HepG2 (cell line): ENCODE measurements at regions not wholly inside any gene's neighbourhood (a gene's known extent, or its start where the extent isn't known, plus 50 kb on each side); places are given as distances from the start of the nearest gene placed in this dataset.

Experiments used
- ATAC-seq: fragments of 200-7000 bp; cut with Tn5 transposase; 3 replicates; pipeline ENCODE4 v1.9.1; 2020; ENCODE audit warnings: mild to moderate bottlenecking, moderate library complexity
- BruUV-seq: library from RNA; stranded (reverse); fragments of 400-500 nt; replicated peaks from 2 replicates; lab custom pipeline; 2021; lab: Mats Ljungman, UMichigan
- CTCF ChIA-PET: fragments of 300-600 bp; formaldehyde crosslinking; extraction: SDS; loops from one replicate; lab custom pipeline; 2021; ENCODE audit warnings: low total read pairs, inconsistent platforms, low intra/inter-chr PET ratio; lab: Yijun Ruan, JAX
- POLR2A ChIA-PET: fragments of 350-600 bp; sonication (Branson Sonifier 250); formaldehyde crosslinking; loops from one replicate; lab custom pipeline; 2020; ENCODE audit warnings: antibody characterized with exemption, inconsistent platforms; lab: Yijun Ruan, JAX
- DNase-seq: peaks from one replicate; pipeline ENCODE4 v3.0.0-alpha.2; 2015; ENCODE audit warnings: low spot score
- FAIRE-seq: peaks from 3 replicates; lab custom pipeline; 2011; peaks lifted over from hg19 to GRCh38; lab: Jason Lieb, UNC
- H2AFZ ChIP-seq: one replicate; pipeline ENCODE4 v1.6.1; 2011; ENCODE audit warnings: low read length, inconsistent platforms
- H3K27ac ChIP-seq: fragments of 300-600 bp; 3 replicates; pipeline ENCODE4 v1.8.0; 2011; ENCODE audit warnings: mixed run types, mild to moderate bottlenecking, mixed read lengths, low read length, inconsistent platforms; ENCODE audit not compliant: insufficient read depth; ENCODE audit errors: extremely low read length
- H3K27me3 ChIP-seq, 2 experiments: fragments of 200-600 bp in 1 of 2; 2 replicates in 1 of 2; 3 replicates in 1 of 2; pipeline versions ENCODE4 v1.6.0 to v1.8.0; 2011; ENCODE audit warnings: low read length in 2 of 2, mild to moderate bottlenecking in 2 of 2, moderate library complexity in 2 of 2, inconsistent platforms in 1 of 2; ENCODE audit not compliant: insufficient read depth in 2 of 2, control insufficient read depth in 1 of 2
- H3K36me3 ChIP-seq, 2 experiments: fragments of 200-600 bp in 1 of 2; replicated peaks in 1 of 2; 2 replicates in 1 of 2; 3 replicates in 1 of 2; pipeline versions ENCODE4 v1.5.1 to v1.8.0; 2011; ENCODE audit warnings: low read length in 2 of 2, inconsistent platforms in 1 of 2; ENCODE audit not compliant: insufficient read depth in 2 of 2, control insufficient read depth in 1 of 2
- H3K4me1 ChIP-seq: 2 replicates; pipeline ENCODE4 v1.5.1; 2012; ENCODE audit warnings: low read length, inconsistent platforms; ENCODE audit not compliant: insufficient read depth
- H3K4me2 ChIP-seq: 2 replicates; pipeline ENCODE4 v1.6.0; 2011; ENCODE audit warnings: low read depth, low read length, inconsistent platforms
- H3K4me3 ChIP-seq, 3 experiments: fragments of 200-600 bp in 1 of 3; sonication (generic), shearing (Covaris generic) in 1 of 3; replicated peaks in 1 of 3; 2 replicates each; pipeline ENCODE4 v1.5.1; 2011 to 2016; ENCODE audit warnings: low read length in 3 of 3, inconsistent platforms in 2 of 3, low read depth in 2 of 3, mild to moderate bottlenecking in 2 of 3, control low read depth in 1 of 3, mixed read lengths in 1 of 3; ENCODE audit not compliant: insufficient read depth in 1 of 3
- H3K79me2 ChIP-seq: one replicate; pipeline ENCODE4 v1.6.1; 2011; ENCODE audit warnings: low read length, inconsistent platforms; ENCODE audit not compliant: insufficient read depth
- H3K9ac ChIP-seq: 2 replicates; pipeline ENCODE4 v1.6.0; 2011; ENCODE audit warnings: mild to moderate bottlenecking, low read depth, low read length, inconsistent platforms; ENCODE audit not compliant: insufficient read depth
- H3K9me3 ChIP-seq: 2 replicates; pipeline ENCODE4 v1.5.1; 2012; ENCODE audit warnings: mild to moderate bottlenecking, low read length
- H4K20me1 ChIP-seq: 2 replicates; pipeline ENCODE4 v1.6.0; 2011; ENCODE audit warnings: inconsistent platforms, mild to moderate bottlenecking, low read length, moderate library complexity; ENCODE audit not compliant: insufficient read depth
- EP300 ChIP-seq, 3 experiments: sonication (generic) in 1 of 3; formaldehyde crosslinking in 1 of 3; IDR thresholded peaks; 2 replicates each; pipeline versions ENCODE4 v1.5.1 to v1.6.1; 2011 to 2020; ENCODE audit warnings: low read depth in 2 of 3, low read length in 2 of 3, borderline replicate concordance in 1 of 3, improper control_type of control experiment in 1 of 3, mild to moderate bottlenecking in 1 of 3, missing genetic modification reagents in 1 of 3, moderate library complexity in 1 of 3
- FOXP1 ChIP-seq, 2 experiments: fragments of 450-650 bp in 1 of 2; IDR thresholded peaks; 2 replicates each; pipeline ENCODE4 v1.6.1; 2017 to 2018; ENCODE audit warnings: antibody characterized with exemption in 1 of 2
- NFKB2 ChIP-seq: sonication (generic); formaldehyde crosslinking; IDR thresholded peaks from 2 replicates; pipeline ENCODE4 v1.4.0; 2020; ENCODE audit warnings: missing genetic modification reagents, borderline replicate concordance
- PLRG1 ChIP-seq: fragments of 450-650 bp; conservative IDR thresholded peaks from 2 replicates; pipeline ENCODE4 v1.6.1; 2016
- ZNF660 ChIP-seq: sonication (generic); formaldehyde crosslinking; IDR thresholded peaks from 2 replicates; pipeline ENCODE4 v1.5.1; 2020; ENCODE audit warnings: mild to moderate bottlenecking, low read depth, missing genetic modification reagents, borderline replicate concordance
- ZNF678 ChIP-seq: sonication (generic); formaldehyde crosslinking; IDR thresholded peaks from 2 replicates; pipeline ENCODE4 v1.4.0; 2020; ENCODE audit warnings: mild to moderate bottlenecking, missing genetic modification reagents
- whole genome bisulfite sequencing: methylation state at CpG from one replicate; pipeline ENCODE4 v1.1.6; 2017; ENCODE audit warnings: low lambda C conversion rate; 5-methylcytosine and 5-hydroxymethylcytosine counted together
- in situ Hi-C: cut with HindIII; loops from 2 replicates; pipeline ENCODE4 v1.10.0; 2017; ENCODE audit warnings: low pct_unique_long_range_greater_than_20kb; ENCODE audit not compliant: extremely low pct_ligation_motif_present
- intact Hi-C: fragments of 100-400 bp; cut with micrococcal nuclease; formaldehyde crosslinking; loops from one replicate; pipeline ENCODE4 v1.10.0; 2022; ENCODE audit not compliant: unreplicated experiment
- TF ChIP-seq, protein P1 (sequence below): sonication (generic); formaldehyde crosslinking; IDR thresholded peaks from 2 replicates; pipeline ENCODE4 v1.4.0; 2020; ENCODE audit warnings: mild to moderate bottlenecking, missing genetic modification reagents, borderline replicate concordance
- TF ChIP-seq, protein P2 (sequence below), 2 experiments: IDR thresholded peaks; 2 replicates each; pipeline ENCODE4 v1.6.1; 2011 to 2012; ENCODE audit warnings: low read length in 2 of 2, borderline replicate concordance in 1 of 2, low read depth in 1 of 2, mild to moderate bottlenecking in 1 of 2, moderate library complexity in 1 of 2
- TF ChIP-seq, protein P3 (sequence below): sonication (generic); formaldehyde crosslinking; IDR thresholded peaks from 2 replicates; pipeline ENCODE4 v1.9.0; 2021; ENCODE audit warnings: missing genetic modification reagents, borderline replicate concordance

DNA sequence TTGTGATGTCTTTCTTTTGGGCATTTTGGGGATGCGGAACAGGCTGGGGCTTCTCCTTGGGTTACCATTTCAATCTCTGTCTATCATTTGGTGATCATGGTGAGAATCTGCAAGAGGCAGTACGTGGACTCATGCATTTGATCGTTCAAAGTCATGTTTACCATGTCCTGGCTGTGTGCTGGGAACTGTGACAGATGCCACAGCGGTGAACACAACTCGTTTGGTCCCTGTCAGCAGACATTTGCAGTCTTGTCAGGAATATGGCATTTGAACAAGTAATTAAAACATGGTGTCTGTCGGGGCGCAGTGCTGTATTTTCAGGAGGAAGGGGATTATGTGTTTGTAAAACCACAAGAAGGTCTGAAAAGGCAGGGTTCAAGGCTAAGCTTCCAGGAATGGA is 103.3 kb upstream of the IGSF21 start:
- Histone ChIP-seq H3K9me3 (no peaks in the 10 kb centered on the region), H4K20me1 (no peaks in the 10 kb centered on the region), H3K4me2 (no peak overlapping the region), H3K36me3 (no peaks in the 10 kb centered on the region), H3K4me1 (no peaks in the 10 kb centered on the region), H3K4me3 (no peak overlapping the region), H3K9ac (no peak overlapping the region), H3K27ac (no peak overlapping the region), H2AFZ (no peak overlapping the region), H3K27me3 (peaks cover 0 to 13% of the 10 kb centered on the region in 2 experiments; a peak in 2 of 5 replicates), H3K79me2 (no peaks in the 10 kb centered on the region)
- ChIA-PET POLR2A (no interaction called here), CTCF (no interaction called here)
- ATAC-seq (no peak), FAIRE-seq (no peak), DNase-seq (no peak)
- in situ Hi-C loops (no loop called here), intact Hi-C loops (no loop called here)
- no TSS peak for BruUV-seq
- no peak for TF ChIP-seq ZNF678
- TF ChIP-seq FOXP1 (IDR thresholded peaks at IDR 0.05): no peak
- TF ChIP-seq FOXP1 (CRISPR knock-in tag; IDR thresholded peaks at IDR 0.05): no peak
- TF ChIP-seq, protein P1, sequence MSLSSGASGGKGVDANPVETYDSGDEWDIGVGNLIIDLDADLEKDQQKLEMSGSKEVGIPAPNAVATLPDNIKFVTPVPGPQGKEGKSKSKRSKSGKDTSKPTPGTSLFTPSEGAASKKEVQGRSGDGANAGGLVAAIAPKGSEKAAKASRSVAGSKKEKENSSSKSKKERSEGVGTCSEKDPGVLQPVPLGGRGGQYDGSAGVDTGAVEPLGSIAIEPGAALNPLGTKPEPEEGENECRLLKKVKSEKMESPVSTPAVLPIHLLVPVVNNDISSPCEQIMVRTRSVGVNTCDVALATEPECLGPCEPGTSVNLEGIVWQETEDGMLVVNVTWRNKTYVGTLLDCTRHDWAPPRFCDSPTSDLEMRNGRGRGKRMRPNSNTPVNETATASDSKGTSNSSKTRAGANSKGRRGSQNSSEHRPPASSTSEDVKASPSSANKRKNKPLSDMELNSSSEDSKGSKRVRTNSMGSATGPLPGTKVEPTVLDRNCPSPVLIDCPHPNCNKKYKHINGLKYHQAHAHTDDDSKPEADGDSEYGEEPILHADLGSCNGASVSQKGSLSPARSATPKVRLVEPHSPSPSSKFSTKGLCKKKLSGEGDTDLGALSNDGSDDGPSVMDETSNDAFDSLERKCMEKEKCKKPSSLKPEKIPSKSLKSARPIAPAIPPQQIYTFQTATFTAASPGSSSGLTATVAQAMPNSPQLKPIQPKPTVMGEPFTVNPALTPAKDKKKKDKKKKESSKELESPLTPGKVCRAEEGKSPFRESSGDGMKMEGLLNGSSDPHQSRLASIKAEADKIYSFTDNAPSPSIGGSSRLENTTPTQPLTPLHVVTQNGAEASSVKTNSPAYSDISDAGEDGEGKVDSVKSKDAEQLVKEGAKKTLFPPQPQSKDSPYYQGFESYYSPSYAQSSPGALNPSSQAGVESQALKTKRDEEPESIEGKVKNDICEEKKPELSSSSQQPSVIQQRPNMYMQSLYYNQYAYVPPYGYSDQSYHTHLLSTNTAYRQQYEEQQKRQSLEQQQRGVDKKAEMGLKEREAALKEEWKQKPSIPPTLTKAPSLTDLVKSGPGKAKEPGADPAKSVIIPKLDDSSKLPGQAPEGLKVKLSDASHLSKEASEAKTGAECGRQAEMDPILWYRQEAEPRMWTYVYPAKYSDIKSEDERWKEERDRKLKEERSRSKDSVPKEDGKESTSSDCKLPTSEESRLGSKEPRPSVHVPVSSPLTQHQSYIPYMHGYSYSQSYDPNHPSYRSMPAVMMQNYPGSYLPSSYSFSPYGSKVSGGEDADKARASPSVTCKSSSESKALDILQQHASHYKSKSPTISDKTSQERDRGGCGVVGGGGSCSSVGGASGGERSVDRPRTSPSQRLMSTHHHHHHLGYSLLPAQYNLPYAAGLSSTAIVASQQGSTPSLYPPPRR: no peak
- no peak for TF ChIP-seq PLRG1
- no peak for TF ChIP-seq EP300 (IDR thresholded peaks at IDR 0.05; ENCODE audit: low read depth in 2 of 2, low read length in 2 of 2)
- TF ChIP-seq EP300 (CRISPR knock-in tag; IDR thresholded peaks at IDR 0.05; ENCODE audit: borderline replicate concordance): no peak
- TF ChIP-seq NFKB2 (CRISPR knock-in tag): no peak
- TF ChIP-seq, protein P2, sequence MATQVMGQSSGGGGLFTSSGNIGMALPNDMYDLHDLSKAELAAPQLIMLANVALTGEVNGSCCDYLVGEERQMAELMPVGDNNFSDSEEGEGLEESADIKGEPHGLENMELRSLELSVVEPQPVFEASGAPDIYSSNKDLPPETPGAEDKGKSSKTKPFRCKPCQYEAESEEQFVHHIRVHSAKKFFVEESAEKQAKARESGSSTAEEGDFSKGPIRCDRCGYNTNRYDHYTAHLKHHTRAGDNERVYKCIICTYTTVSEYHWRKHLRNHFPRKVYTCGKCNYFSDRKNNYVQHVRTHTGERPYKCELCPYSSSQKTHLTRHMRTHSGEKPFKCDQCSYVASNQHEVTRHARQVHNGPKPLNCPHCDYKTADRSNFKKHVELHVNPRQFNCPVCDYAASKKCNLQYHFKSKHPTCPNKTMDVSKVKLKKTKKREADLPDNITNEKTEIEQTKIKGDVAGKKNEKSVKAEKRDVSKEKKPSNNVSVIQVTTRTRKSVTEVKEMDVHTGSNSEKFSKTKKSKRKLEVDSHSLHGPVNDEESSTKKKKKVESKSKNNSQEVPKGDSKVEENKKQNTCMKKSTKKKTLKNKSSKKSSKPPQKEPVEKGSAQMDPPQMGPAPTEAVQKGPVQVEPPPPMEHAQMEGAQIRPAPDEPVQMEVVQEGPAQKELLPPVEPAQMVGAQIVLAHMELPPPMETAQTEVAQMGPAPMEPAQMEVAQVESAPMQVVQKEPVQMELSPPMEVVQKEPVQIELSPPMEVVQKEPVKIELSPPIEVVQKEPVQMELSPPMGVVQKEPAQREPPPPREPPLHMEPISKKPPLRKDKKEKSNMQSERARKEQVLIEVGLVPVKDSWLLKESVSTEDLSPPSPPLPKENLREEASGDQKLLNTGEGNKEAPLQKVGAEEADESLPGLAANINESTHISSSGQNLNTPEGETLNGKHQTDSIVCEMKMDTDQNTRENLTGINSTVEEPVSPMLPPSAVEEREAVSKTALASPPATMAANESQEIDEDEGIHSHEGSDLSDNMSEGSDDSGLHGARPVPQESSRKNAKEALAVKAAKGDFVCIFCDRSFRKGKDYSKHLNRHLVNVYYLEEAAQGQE (IDR thresholded peaks at IDR 0.05; ENCODE audit: borderline replicate concordance in 1 of 2, low read depth in 1 of 2, low read length in 2 of 2): no peak
- no peak for TF ChIP-seq ZNF660 (CRISPR knock-in tag)
- TF ChIP-seq, protein P3, sequence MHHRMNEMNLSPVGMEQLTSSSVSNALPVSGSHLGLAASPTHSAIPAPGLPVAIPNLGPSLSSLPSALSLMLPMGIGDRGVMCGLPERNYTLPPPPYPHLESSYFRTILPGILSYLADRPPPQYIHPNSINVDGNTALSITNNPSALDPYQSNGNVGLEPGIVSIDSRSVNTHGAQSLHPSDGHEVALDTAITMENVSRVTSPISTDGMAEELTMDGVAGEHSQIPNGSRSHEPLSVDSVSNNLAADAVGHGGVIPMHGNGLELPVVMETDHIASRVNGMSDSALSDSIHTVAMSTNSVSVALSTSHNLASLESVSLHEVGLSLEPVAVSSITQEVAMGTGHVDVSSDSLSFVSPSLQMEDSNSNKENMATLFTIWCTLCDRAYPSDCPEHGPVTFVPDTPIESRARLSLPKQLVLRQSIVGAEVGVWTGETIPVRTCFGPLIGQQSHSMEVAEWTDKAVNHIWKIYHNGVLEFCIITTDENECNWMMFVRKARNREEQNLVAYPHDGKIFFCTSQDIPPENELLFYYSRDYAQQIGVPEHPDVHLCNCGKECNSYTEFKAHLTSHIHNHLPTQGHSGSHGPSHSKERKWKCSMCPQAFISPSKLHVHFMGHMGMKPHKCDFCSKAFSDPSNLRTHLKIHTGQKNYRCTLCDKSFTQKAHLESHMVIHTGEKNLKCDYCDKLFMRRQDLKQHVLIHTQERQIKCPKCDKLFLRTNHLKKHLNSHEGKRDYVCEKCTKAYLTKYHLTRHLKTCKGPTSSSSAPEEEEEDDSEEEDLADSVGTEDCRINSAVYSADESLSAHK (CRISPR knock-in tag): no peak
- WGBS: 6% methylated on average over 7 of the region's 7 CpGs
